GM21528 (cell line): ENCODE measurements at regions not wholly inside any gene's neighbourhood (a gene's known extent, or its start where the extent isn't known, plus 50 kb on each side); places are given as distances from the start of the nearest gene placed in this dataset.

Source experiments
- ATAC-seq: cut with Tn5 transposase; IDR thresholded peaks from one replicate; pipeline ENCODE4 v1.9.1; 2021; ENCODE audit warnings: mild to moderate bottlenecking, moderate library complexity; ENCODE audit not compliant: unreplicated experiment, low FRiP score

- ATAC-seq: no peak
These were observed 97.8 kb downstream of the RPS6KA4 start for GRCh38 chr11:64456509-64457320.

- no peak for ATAC-seq
These were observed 98.2 kb upstream of the SLC22A11 start for GRCh38 chr11:64457416-64458010.

- no peak for ATAC-seq
These were observed 96.7 kb upstream of the SLC22A11 start for GRCh38 chr11:64458997-64459396.

- ATAC-seq: no peak
These were observed 96.1 kb upstream of the SLC22A11 start for GRCh38 chr11:64459609-64460008.

GRCh38 chr11:64461081-64461480, 94.7 kb upstream of the SLC22A11 start:
- no peak for ATAC-seq

GRCh38 chr11:64466115-64466718, 89.5 kb upstream of the SLC22A11 start:
- no peak for ATAC-seq

- no peak for ATAC-seq
These were observed 86.5 kb upstream of the SLC22A11 start for GRCh38 chr11:64469288-64469687.

GRCh38 chr11:64472593-64473455, 82.9 kb upstream of the SLC22A11 start:
- ATAC-seq: no peak

- ATAC-seq: no peak
These were observed 81.1 kb upstream of the SLC22A11 start for GRCh38 chr11:64474680-64475079.

GRCh38 chr11:64475145-64475544, 80.6 kb upstream of the SLC22A11 start:
- ATAC-seq: no peak

GRCh38 chr11:64476881-64477280, 78.9 kb upstream of the SLC22A11 start:
- ATAC-seq: no peak

GRCh38 chr11:64477675-64478074, 78.1 kb upstream of the SLC22A11 start:
- no peak for ATAC-seq

- no peak for ATAC-seq
These were observed 73.2 kb upstream of the SLC22A11 start for GRCh38 chr11:64482588-64482987.

- ATAC-seq: no peak
These were observed 71.3 kb upstream of the SLC22A11 start for GRCh38 chr11:64484191-64485022.

GRCh38 chr11:64485074-64485473, 70.7 kb upstream of the SLC22A11 start:
- no peak for ATAC-seq

- ATAC-seq: no peak
These were observed 65.8 kb upstream of the SLC22A11 start for GRCh38 chr11:64489831-64490441.

GRCh38 chr11:64490562-64491216, 65.1 kb upstream of the SLC22A11 start:
- no peak for ATAC-seq

GRCh38 chr11:64492561-64492960, 63.2 kb upstream of the SLC22A11 start:
- no peak for ATAC-seq

GRCh38 chr11:64498136-64498535, 57.6 kb upstream of the SLC22A11 start:
- no peak for ATAC-seq
